ENCODE measurements at regions not wholly inside any gene's neighbourhood (a gene's known extent, or its start where the extent isn't known, plus 50 kb on each side); places are given as distances from the start of the nearest gene placed in this dataset.

- no peak overlapping the region for H3K4me3 Mint-ChIP-seq (ENCODE audit: unreplicated experiment)
- H3K36me3 ChIP-seq (ENCODE audit: control insufficient read depth, insufficient read depth, low read length) = no peaks in the 10 kb centered on the region
- peaks cover 5% of the 10 kb centered on the region for H3K27me3 Mint-ChIP-seq (ENCODE audit: insufficient read depth, unreplicated experiment)
- no peaks in the 10 kb centered on the region for H3K27me3 ChIP-seq (replicated peaks; ENCODE audit: control insufficient read depth, insufficient read depth, low read length)
- ChIA-PET POLR2A (no interaction called here), CTCF (no interaction called here)
- no peaks in the 10 kb centered on the region for H3K9me3 Mint-ChIP-seq (ENCODE audit: unreplicated experiment)
- DNase-seq = no peak
- H3K4me3 ChIP-seq (ENCODE audit: low read depth, low read length) = no peak overlapping the region
- H3K36me3 Mint-ChIP-seq (ENCODE audit: insufficient read depth, unreplicated experiment) = no peaks in the 10 kb centered on the region
- intact Hi-C loops (cut with micrococcal nuclease; ENCODE audit: unreplicated experiment) = no loop called here
- H3K27ac Mint-ChIP-seq (ENCODE audit: unreplicated experiment) = no peak overlapping the region
- BruUV-seq (replicated peaks) = no TSS peak
- no peaks in the 10 kb centered on the region for H3K9me3 ChIP-seq
- no peak for TF ChIP-seq CTCF (IDR thresholded peaks at IDR 0.05; ENCODE audit: insufficient read depth in 1 of 2, low read depth in 1 of 2, low read length in 1 of 2, severe bottlenecking in 1 of 2, unreplicated experiment in 1 of 2)
- H3K4me1 ChIP-seq = no peaks in the 10 kb centered on the region
- no peaks in the 10 kb centered on the region for H3K4me1 Mint-ChIP-seq (ENCODE audit: low read depth, unreplicated experiment)
Observed at GRCh38 chr9:108751369-108751768, 104.4 kb downstream of the ACTL7B start.

GRCh38 chr9:108750661-108751215 lies 105.0 kb downstream of the ACTL7B start:
- intact Hi-C loops (cut with micrococcal nuclease; ENCODE audit: unreplicated experiment) = no loop called here
- no peaks in the 10 kb centered on the region for H3K4me1 ChIP-seq
- no peak for DNase-seq
- no peaks in the 10 kb centered on the region for H3K27me3 ChIP-seq (replicated peaks; ENCODE audit: control insufficient read depth, insufficient read depth, low read length)
- POLR2A ChIA-PET = no interaction called here
- H3K4me3 Mint-ChIP-seq (ENCODE audit: unreplicated experiment) = no peak overlapping the region
- no peaks in the 10 kb centered on the region for H3K9me3 Mint-ChIP-seq (ENCODE audit: unreplicated experiment)
- H3K36me3 Mint-ChIP-seq (ENCODE audit: insufficient read depth, unreplicated experiment) = no peaks in the 10 kb centered on the region
- BruUV-seq (replicated peaks) = no TSS peak
- TF ChIP-seq CTCF (IDR thresholded peaks at IDR 0.05; ENCODE audit: insufficient read depth in 1 of 2, low read depth in 1 of 2, low read length in 1 of 2, severe bottlenecking in 1 of 2, unreplicated experiment in 1 of 2) = no peak
- CTCF ChIA-PET = no interaction called here
- H3K9me3 ChIP-seq = no peaks in the 10 kb centered on the region
- no peak overlapping the region for H3K27ac Mint-ChIP-seq (ENCODE audit: unreplicated experiment)
- no peaks in the 10 kb centered on the region for H3K36me3 ChIP-seq (ENCODE audit: control insufficient read depth, insufficient read depth, low read length)
- no peak overlapping the region for H3K4me3 ChIP-seq (ENCODE audit: low read depth, low read length)
- H3K4me1 Mint-ChIP-seq (ENCODE audit: low read depth, unreplicated experiment) = no peaks in the 10 kb centered on the region
- peaks cover 5% of the 10 kb centered on the region for H3K27me3 Mint-ChIP-seq (ENCODE audit: insufficient read depth, unreplicated experiment)

- no peaks in the 10 kb centered on the region for H3K36me3 ChIP-seq (ENCODE audit: control insufficient read depth, insufficient read depth, low read length)
- DNase-seq = no peak
- Mint-ChIP-seq H3K27ac (ENCODE audit: unreplicated experiment) (no peak overlapping the region), H3K4me1 (ENCODE audit: low read depth, unreplicated experiment) (no peaks in the 10 kb centered on the region), H3K27me3 (ENCODE audit: insufficient read depth, unreplicated experiment) (peaks cover 1% of the 10 kb centered on the region), H3K9me3 (ENCODE audit: unreplicated experiment) (no peaks in the 10 kb centered on the region), H3K36me3 (ENCODE audit: insufficient read depth, unreplicated experiment) (no peaks in the 10 kb centered on the region), H3K4me3 (ENCODE audit: unreplicated experiment) (no peak overlapping the region)
- H3K4me3 ChIP-seq (ENCODE audit: low read depth, low read length) = no peak overlapping the region
- no TSS peak for BruUV-seq (replicated peaks)
- no peaks in the 10 kb centered on the region for H3K9me3 ChIP-seq
- no peaks in the 10 kb centered on the region for H3K4me1 ChIP-seq
- H3K27me3 ChIP-seq (replicated peaks; ENCODE audit: control insufficient read depth, insufficient read depth, low read length) = no peaks in the 10 kb centered on the region
- intact Hi-C loops (cut with micrococcal nuclease; ENCODE audit: unreplicated experiment) = no loop called here
- TF ChIP-seq CTCF (IDR thresholded peaks at IDR 0.05; ENCODE audit: insufficient read depth in 1 of 2, low read depth in 1 of 2, low read length in 1 of 2, severe bottlenecking in 1 of 2, unreplicated experiment in 1 of 2) = no peak
- ChIA-PET POLR2A (no interaction called here), CTCF (no interaction called here)
Observed at GRCh38 chr9:108748776-108749175, 107.0 kb downstream of the ACTL7B start.

All from Caco-2 (cell line).